K562 (cell line): ENCODE measurements at regions not wholly inside any gene's neighbourhood (a gene's known extent, or its start where the extent isn't known, plus 50 kb on each side); places are given as distances from the start of the nearest gene placed in this dataset.

ENCODE experiments used
- ATF7 ChIP-seq: fragments of 450-650 bp; IDR thresholded peaks from 2 replicates; pipeline ENCODE4 v1.7.1; 2014; ENCODE audit warnings: mild to moderate bottlenecking, moderate library complexity
- CBX8 ChIP-seq: fragments of 200-600 bp; sonication (generic); IDR thresholded peaks from 2 replicates; pipeline ENCODE4 v1.6.1; 2012; ENCODE audit warnings: borderline replicate concordance, mixed run types, low read depth, mild to moderate bottlenecking, moderate library complexity, mixed read lengths, low read length, control low read depth, inconsistent platforms; ENCODE audit not compliant: poor library complexity, severe bottlenecking; ENCODE audit errors: extremely low read depth
- CC2D1A ChIP-seq: fragments of 450-650 bp; IDR thresholded peaks from 2 replicates; pipeline ENCODE4 v1.6.1; 2017; ENCODE audit warnings: mild to moderate bottlenecking
- DIDO1 ChIP-seq: fragments of 450-650 bp; IDR thresholded peaks from 2 replicates; pipeline ENCODE4 v1.6.1; 2016; ENCODE audit warnings: low read depth, missing biosample characterization, missing genetic modification characterization
- EP300 ChIP-seq: IDR thresholded peaks from 2 replicates; pipeline ENCODE4 v1.6.1; 2012; ENCODE audit warnings: low read length, improper control_type of control experiment
- HDAC2 ChIP-seq: fragments of 450-650 bp; IDR thresholded peaks from 2 replicates; pipeline ENCODE4 v1.6.1; 2016; ENCODE audit warnings: mild to moderate bottlenecking
- HMG20A ChIP-seq: fragments of 450-650 bp; formaldehyde crosslinking; conservative IDR thresholded peaks from 2 replicates; pipeline ENCODE4 v1.4.0; 2020; ENCODE audit warnings: mild to moderate bottlenecking, mixed read lengths
- IFI16 ChIP-seq: fragments of 250-450 bp; sonication (Bioruptor Pico); IDR thresholded peaks from 2 replicates; pipeline ENCODE4 v2.1.2; 2022; ENCODE audit warnings: mild to moderate bottlenecking, inconsistent platforms
- MAFK ChIP-seq: IDR thresholded peaks from 2 replicates; pipeline ENCODE4 v1.6.1; 2011; ENCODE audit warnings: low read length, improper control_type of control experiment
- MED1 ChIP-seq: sonication (generic); formaldehyde crosslinking; IDR thresholded peaks from 2 replicates; pipeline ENCODE4 v1.8.1; 2023; ENCODE audit warnings: missing genetic modification reagents, borderline replicate concordance
- NR4A1 ChIP-seq, 2 experiments: fragments of 250-450 bp in 1 of 2; fragments of 450-650 bp in 1 of 2; sonication (Bioruptor Pico) in 1 of 2; IDR thresholded peaks; 2 replicates each; pipeline versions ENCODE4 v1.4.0 to v1.6.1; 2016 to 2020; ENCODE audit warnings: mild to moderate bottlenecking in 2 of 2, missing compliant biosample characterization in 1 of 2, missing genetic modification characterization in 1 of 2, moderate library complexity in 1 of 2
- POLR2G ChIP-seq: fragments of 200-400 bp; formaldehyde crosslinking; IDR thresholded peaks from 2 replicates; pipeline ENCODE4 v1.6.1; 2017; ENCODE audit warnings: low read depth, mild to moderate bottlenecking, antibody characterized with exemption, low read length, moderate library complexity
- POLR2H ChIP-seq: IDR thresholded peaks from 2 replicates; pipeline ENCODE4 v1.6.1; 2016; ENCODE audit warnings: missing genetic modification characterization, low read depth, mild to moderate bottlenecking, control low read depth, missing compliant biosample characterization, moderate library complexity
- PTRF ChIP-seq: fragments of 450-650 bp; IDR thresholded peaks from 2 replicates; pipeline ENCODE4 v1.6.1; 2016; ENCODE audit warnings: mild to moderate bottlenecking, missing genetic modification characterization, missing compliant biosample characterization
- RCOR1 ChIP-seq, 2 experiments: IDR thresholded peaks; 2 replicates each; pipeline ENCODE4 v1.6.1; 2012; ENCODE audit warnings: low read depth in 2 of 2, low read length in 2 of 2, borderline replicate concordance in 1 of 2, improper control_type of control experiment in 1 of 2
- SMC3 ChIP-seq: conservative IDR thresholded peaks from 2 replicates; pipeline ENCODE4 v1.6.1; 2011; ENCODE audit warnings: low read depth, low read length, improper control_type of control experiment; ENCODE audit not compliant: insufficient read depth
- SREBF2 ChIP-seq: sonication (generic); formaldehyde crosslinking; IDR thresholded peaks from 2 replicates; pipeline ENCODE4 v1.4.0; 2020; ENCODE audit warnings: mild to moderate bottlenecking, missing genetic modification reagents
- TBP ChIP-seq: optimal IDR thresholded peaks from 2 replicates; pipeline ENCODE3; 2011; ENCODE audit warnings: low read depth, low read length, improper control_type of control experiment
- ZNF217 ChIP-seq: sonication (generic); formaldehyde crosslinking; IDR thresholded peaks from 2 replicates; pipeline ENCODE4 v1.8.0; 2022; ENCODE audit warnings: mild to moderate bottlenecking, missing genetic modification reagents
- ZNF583 ChIP-seq: fragments of 250-450 bp; sonication (Bioruptor Pico); IDR thresholded peaks from 2 replicates; pipeline ENCODE4 v1.4.0; 2020
- ZNF79 ChIP-seq: fragments of 250-450 bp; sonication (Bioruptor Pico); IDR thresholded peaks from 2 replicates; pipeline ENCODE4 v1.4.0; 2020; ENCODE audit warnings: low read depth, mild to moderate bottlenecking, moderate library complexity
- TF ChIP-seq, protein P1 (sequence below): fragments of 200-800 bp; sonication (Bioruptor generic); IDR thresholded peaks from 2 replicates; pipeline ENCODE4 v1.6.1; 2017; ENCODE audit warnings: missing genetic modification characterization, missing compliant biosample characterization
- TF ChIP-seq, protein P2 (sequence below): fragments of 250-450 bp; sonication (Bioruptor Pico); IDR thresholded peaks from 2 replicates; pipeline ENCODE4 v1.5.1; 2021; ENCODE audit warnings: mild to moderate bottlenecking
- TF ChIP-seq, protein P3 (sequence below): IDR thresholded peaks from 2 replicates; pipeline ENCODE4 v1.6.1; 2014; ENCODE audit warnings: antibody characterized with exemption

DNA sequence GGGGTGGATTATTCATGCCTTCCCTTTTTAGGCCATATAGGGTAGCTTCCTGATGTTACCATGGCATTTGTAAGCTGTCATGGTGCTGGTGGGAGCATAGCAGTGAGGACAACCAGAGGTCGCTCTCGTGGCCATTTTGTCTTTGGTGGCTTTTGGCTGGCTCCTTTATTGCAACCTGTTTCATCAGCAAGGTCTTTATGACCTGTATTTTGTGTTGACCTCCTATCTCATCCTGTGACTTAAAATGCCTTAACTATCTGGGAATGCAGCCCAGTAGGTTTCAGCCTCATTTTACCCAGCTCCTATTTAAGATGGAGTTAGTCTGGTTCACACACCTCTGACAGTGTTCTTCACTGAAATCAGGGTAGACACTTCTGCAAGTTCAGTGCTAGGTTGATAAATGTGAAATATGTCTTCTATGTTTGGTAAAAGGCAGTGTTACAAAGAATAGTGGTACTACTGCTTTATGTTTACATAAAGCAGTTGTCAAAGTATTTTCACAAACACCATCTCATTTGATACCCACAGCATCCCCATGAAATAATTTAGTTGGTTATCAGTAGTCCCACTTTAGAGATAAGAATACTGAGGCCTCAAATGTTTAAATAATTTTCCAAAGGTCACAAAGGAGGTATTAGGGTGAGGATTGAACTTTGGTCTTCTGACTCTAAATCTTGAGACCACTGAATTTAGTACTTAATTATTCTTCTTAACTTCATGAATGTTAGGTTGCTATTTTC is 77.1 kb upstream of the C4orf54 start (continued):
- TF ChIP-seq, protein P1, sequence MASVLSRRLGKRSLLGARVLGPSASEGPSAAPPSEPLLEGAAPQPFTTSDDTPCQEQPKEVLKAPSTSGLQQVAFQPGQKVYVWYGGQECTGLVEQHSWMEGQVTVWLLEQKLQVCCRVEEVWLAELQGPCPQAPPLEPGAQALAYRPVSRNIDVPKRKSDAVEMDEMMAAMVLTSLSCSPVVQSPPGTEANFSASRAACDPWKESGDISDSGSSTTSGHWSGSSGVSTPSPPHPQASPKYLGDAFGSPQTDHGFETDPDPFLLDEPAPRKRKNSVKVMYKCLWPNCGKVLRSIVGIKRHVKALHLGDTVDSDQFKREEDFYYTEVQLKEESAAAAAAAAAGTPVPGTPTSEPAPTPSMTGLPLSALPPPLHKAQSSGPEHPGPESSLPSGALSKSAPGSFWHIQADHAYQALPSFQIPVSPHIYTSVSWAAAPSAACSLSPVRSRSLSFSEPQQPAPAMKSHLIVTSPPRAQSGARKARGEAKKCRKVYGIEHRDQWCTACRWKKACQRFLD (CRISPR knock-in tag), result peak; percentile 93
- TF ChIP-seq HMG20A (CRISPR knock-in tag), result no peak
- TF ChIP-seq RCOR1 (IDR thresholded peaks at IDR 0.05; ENCODE audit: borderline replicate concordance in 1 of 2, low read depth in 2 of 2, low read length in 2 of 2), result no peak
- TF ChIP-seq DIDO1, result peak; percentile 84
- TF ChIP-seq HDAC2, result peak; percentile 35; the same call in 1 of the 2 replicates
- no peak for TF ChIP-seq TBP
- no peak for TF ChIP-seq POLR2G
- peak; percentile 91 for TF ChIP-seq PTRF (tag)
- TF ChIP-seq POLR2H (tag), result peak; percentile 87
- no peak for TF ChIP-seq SREBF2 (CRISPR knock-in tag)
- peak; percentile 40; the same call in 1 of the 2 replicates for TF ChIP-seq ATF7
- TF ChIP-seq, protein P2, sequence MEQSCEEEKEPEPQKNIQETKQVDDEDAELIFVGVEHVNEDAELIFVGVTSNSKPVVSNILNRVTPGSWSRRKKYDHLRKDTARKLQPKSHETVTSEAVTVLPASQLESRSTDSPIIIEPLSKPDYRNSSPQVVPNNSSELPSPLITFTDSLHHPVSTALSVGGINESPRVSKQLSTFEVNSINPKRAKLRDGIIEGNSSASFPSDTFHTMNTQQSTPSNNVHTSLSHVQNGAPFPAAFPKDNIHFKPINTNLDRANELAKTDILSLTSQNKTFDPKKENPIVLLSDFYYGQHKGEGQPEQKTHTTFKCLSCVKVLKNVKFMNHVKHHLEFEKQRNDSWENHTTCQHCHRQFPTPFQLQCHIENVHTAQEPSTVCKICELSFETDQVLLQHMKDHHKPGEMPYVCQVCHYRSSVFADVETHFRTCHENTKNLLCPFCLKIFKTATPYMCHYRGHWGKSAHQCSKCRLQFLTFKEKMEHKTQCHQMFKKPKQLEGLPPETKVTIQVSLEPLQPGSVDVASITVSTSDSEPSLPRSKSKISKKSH (CRISPR knock-in tag), result no peak
- TF ChIP-seq IFI16 (CRISPR knock-in tag), result peak; percentile 90
- TF ChIP-seq NR4A1 (CRISPR knock-in tag; IDR thresholded peaks at IDR 0.05), result no peak
- peak; percentile 97 for TF ChIP-seq NR4A1 (tag; IDR thresholded peaks at IDR 0.05)
- no peak for TF ChIP-seq MED1
- TF ChIP-seq ZNF583 (CRISPR knock-in tag), result peak; percentile 97
- no peak for TF ChIP-seq EP300
- TF ChIP-seq CC2D1A, result no peak
- no peak for TF ChIP-seq SMC3
- TF ChIP-seq, protein P3, sequence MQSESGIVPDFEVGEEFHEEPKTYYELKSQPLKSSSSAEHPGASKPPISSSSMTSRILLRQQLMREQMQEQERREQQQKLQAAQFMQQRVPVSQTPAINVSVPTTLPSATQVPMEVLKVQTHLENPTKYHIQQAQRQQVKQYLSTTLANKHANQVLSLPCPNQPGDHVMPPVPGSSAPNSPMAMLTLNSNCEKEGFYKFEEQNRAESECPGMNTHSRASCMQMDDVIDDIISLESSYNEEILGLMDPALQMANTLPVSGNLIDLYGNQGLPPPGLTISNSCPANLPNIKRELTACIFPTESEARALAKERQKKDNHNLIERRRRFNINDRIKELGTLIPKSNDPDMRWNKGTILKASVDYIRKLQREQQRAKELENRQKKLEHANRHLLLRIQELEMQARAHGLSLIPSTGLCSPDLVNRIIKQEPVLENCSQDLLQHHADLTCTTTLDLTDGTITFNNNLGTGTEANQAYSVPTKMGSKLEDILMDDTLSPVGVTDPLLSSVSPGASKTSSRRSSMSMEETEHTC, result no peak
- no peak for TF ChIP-seq ZNF217 (CRISPR knock-in tag)
- TF ChIP-seq MAFK, result no peak
- no peak for TF ChIP-seq CBX8
- peak; percentile 78 for TF ChIP-seq ZNF79 (CRISPR knock-in tag)
